Effector CD8-positive, alpha-beta T cell (primary cell): ENCODE measurements at regions not wholly inside any gene's neighbourhood (a gene's known extent, or its start where the extent isn't known, plus 50 kb on each side); places are given as distances from the start of the nearest gene placed in this dataset.
"Not testable (repeated sequence)": the region's sequence is repeated elsewhere in the genome, so short reads cannot be mapped to it uniquely, and the experiment has no call there.

Source experiments
- DNase-seq: peaks from one replicate; lab custom pipeline; 2025; lab: John Stamatoyannopoulos, UW

GRCh38 chr2:21194147-21194546, 70.4 kb downstream of the TDRD15 start:
- no peak for DNase-seq

GRCh38 chr2:21194858-21195271, 71.1 kb downstream of the TDRD15 start:
- no peak for DNase-seq

GRCh38 chr2:21195326-21195725, 71.6 kb downstream of the TDRD15 start:
- no peak for DNase-seq

GRCh38 chr2:21198637-21199036, 74.9 kb downstream of the TDRD15 start:
- DNase-seq = no peak

GRCh38 chr2:21203976-21204375, 80.2 kb downstream of the TDRD15 start:
- no peak for DNase-seq

- not testable (repeated sequence) for DNase-seq
Measured at GRCh38 chr2:21214085-21214484, 90.3 kb downstream of the TDRD15 start.

GRCh38 chr2:21217442-21217841, 93.7 kb downstream of the TDRD15 start:
- no peak for DNase-seq

- no peak for DNase-seq
Measured at GRCh38 chr2:21220930-21221329, 97.2 kb downstream of the TDRD15 start.

- no peak for DNase-seq
Measured at GRCh38 chr2:21223618-21224017, 99.8 kb downstream of the TDRD15 start.

GRCh38 chr2:21228041-21228895, 104.5 kb downstream of the TDRD15 start:
- DNase-seq = no peak

GRCh38 chr2:21229302-21229701, 105.5 kb downstream of the TDRD15 start:
- no peak for DNase-seq

GRCh38 chr2:21230140-21230539, 106.4 kb downstream of the TDRD15 start:
- no peak for DNase-seq

- DNase-seq = no peak
Measured at GRCh38 chr2:21231985-21232384, 108.2 kb downstream of the TDRD15 start.

- DNase-seq = no peak
Measured at GRCh38 chr2:21233194-21233593, 109.4 kb downstream of the TDRD15 start.

- no peak for DNase-seq
Measured at GRCh38 chr2:21234001-21234400, 110.2 kb downstream of the TDRD15 start.

GRCh38 chr2:21234464-21235120, 110.8 kb downstream of the TDRD15 start:
- DNase-seq = no peak

- DNase-seq = not testable (repeated sequence)
Measured at GRCh38 chr2:21239749-21240148, 116.0 kb downstream of the TDRD15 start.

GRCh38 chr2:21244161-21244560, 120.4 kb downstream of the TDRD15 start:
- DNase-seq = no peak

- no peak for DNase-seq
Measured at GRCh38 chr2:21245565-21245964, 121.8 kb downstream of the TDRD15 start.

GRCh38 chr2:21249367-21249766, 125.6 kb downstream of the TDRD15 start:
- no peak for DNase-seq

GRCh38 chr2:21250673-21251072, 126.9 kb downstream of the TDRD15 start:
- no peak for DNase-seq

GRCh38 chr2:21251216-21251980, 127.6 kb downstream of the TDRD15 start:
- no peak for DNase-seq
